IPS DF 6.9 (cell line): ENCODE measurements at regions not wholly inside any gene's neighbourhood (a gene's known extent, or its start where the extent isn't known, plus 50 kb on each side); places are given as distances from the start of the nearest gene placed in this dataset.

Experiments
- DNase-seq: peaks from one replicate; pipeline ENCODE4 v3.0.0-alpha.2; 2013; ENCODE audit warnings: low read depth, low spot score
- H3K27ac ChIP-seq: one replicate; pipeline ENCODE4 v1.5.1; 2013; ENCODE audit warnings: low read length, control low read depth
- H3K27me3 ChIP-seq: 2 replicates; pipeline ENCODE4 v1.6.1; 2013; ENCODE audit warnings: mild to moderate bottlenecking, low read length; ENCODE audit not compliant: control insufficient read depth, insufficient read depth
- H3K36me3 ChIP-seq: 2 replicates; pipeline ENCODE4 v1.6.1; 2013; ENCODE audit warnings: low read length; ENCODE audit not compliant: control insufficient read depth, insufficient read depth
- H3K4me1 ChIP-seq: 2 replicates; pipeline ENCODE4 v1.6.1; 2013; ENCODE audit warnings: low read length; ENCODE audit not compliant: control insufficient read depth, insufficient read depth
- H3K4me3 ChIP-seq: 2 replicates; pipeline ENCODE4 v1.5.1; 2013; ENCODE audit warnings: mild to moderate bottlenecking, low read length
- H3K9me3 ChIP-seq: 2 replicates; pipeline ENCODE4 v1.6.1; 2013; ENCODE audit warnings: low read length, inconsistent platforms; ENCODE audit not compliant: control insufficient read depth, insufficient read depth
- WGBS: extraction: QIAGEN DNeasy Blood & Tissue Kit; methylation state at CpG from one replicate; pipeline ENCODE4 v1.1.7; 2013; ENCODE audit warnings: mixed read lengths, missing lambda C conversion rate; ENCODE audit not compliant: insufficient read length, insufficient coverage; 5-methylcytosine and 5-hydroxymethylcytosine counted together

DNA sequence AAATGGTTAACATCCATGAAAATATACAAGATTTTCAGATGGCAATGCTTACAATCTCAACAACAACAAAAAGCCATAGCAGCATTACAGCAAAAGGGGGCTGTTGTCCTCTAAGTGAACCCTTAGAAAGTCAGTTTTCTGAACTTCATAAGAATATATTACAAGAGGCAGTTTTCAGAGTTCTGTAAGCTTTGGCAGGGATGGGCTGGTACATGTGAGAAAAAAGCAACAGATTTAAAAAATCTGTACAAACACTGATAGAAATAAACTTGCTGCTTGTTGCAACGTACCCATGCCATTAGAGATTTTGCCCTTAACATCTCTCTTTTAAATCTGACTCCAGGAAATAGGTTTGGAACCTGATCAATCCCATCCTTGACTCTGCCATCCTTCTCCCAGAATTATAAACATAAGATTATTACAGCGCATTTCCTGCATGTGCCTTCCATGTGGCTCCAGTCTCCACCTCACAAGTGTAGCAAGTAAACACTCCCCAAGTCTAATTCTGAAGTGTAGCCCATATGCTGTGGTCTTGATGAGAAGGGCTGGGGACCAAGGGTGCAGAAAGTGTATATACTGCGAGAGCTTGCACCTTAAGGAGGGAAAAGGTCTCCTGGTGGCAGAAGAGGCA lies 101.4 kb upstream of the TSPAN2 start:
- H3K9me3 ChIP-seq = no peaks in the 10 kb centered on the region
- H3K27me3 ChIP-seq = no peaks in the 10 kb centered on the region
- H3K36me3 ChIP-seq = no peaks in the 10 kb centered on the region
- DNase-seq = no peak
- no CpG with 5 or more reads among the region's 3 CpGs for WGBS
- no peak overlapping the region for H3K27ac ChIP-seq
- H3K4me3 ChIP-seq = no peak overlapping the region
- no peaks in the 10 kb centered on the region for H3K4me1 ChIP-seq

DNA sequence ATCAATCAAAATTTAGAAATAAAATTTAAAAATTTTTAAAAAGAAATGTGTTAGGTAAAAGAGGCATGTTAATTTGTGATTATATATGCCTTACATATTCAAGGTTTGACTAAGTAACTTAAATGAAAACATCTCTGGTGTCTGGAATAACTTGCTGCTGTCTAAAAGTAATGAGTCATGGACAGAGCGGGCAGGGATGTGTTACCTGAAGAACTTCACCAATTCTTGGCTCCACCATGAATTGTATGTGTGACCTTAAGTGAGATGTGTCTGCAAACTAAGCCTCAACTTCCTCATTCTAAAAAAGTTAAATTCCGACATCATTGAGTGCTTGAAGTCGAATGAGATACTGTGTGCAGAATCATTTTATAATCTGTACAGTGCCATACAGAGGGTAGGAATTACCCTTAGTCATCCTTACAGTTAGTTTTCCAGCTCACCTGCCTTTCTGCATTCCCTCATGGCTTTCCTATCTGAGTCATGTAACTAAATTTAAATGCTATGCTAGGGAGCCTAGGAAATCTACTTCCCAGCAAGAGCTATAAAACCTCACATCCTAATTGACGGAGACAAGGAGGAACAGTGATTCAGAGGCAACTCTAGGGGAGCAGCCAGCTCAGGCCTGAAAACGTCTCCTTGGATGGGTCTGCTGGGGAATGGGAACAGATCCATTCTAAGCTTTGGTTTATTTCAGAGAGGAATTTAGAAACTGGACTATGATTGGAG lies 100.7 kb upstream of the TSPAN2 start:
- H3K4me3 ChIP-seq = no peak overlapping the region
- no peak for DNase-seq
- H3K9me3 ChIP-seq = no peaks in the 10 kb centered on the region
- WGBS = no CpG with 5 or more reads among the region's 5 CpGs
- no peak overlapping the region for H3K27ac ChIP-seq
- H3K27me3 ChIP-seq = no peaks in the 10 kb centered on the region
- H3K36me3 ChIP-seq = no peaks in the 10 kb centered on the region
- H3K4me1 ChIP-seq = no peaks in the 10 kb centered on the region

DNA sequence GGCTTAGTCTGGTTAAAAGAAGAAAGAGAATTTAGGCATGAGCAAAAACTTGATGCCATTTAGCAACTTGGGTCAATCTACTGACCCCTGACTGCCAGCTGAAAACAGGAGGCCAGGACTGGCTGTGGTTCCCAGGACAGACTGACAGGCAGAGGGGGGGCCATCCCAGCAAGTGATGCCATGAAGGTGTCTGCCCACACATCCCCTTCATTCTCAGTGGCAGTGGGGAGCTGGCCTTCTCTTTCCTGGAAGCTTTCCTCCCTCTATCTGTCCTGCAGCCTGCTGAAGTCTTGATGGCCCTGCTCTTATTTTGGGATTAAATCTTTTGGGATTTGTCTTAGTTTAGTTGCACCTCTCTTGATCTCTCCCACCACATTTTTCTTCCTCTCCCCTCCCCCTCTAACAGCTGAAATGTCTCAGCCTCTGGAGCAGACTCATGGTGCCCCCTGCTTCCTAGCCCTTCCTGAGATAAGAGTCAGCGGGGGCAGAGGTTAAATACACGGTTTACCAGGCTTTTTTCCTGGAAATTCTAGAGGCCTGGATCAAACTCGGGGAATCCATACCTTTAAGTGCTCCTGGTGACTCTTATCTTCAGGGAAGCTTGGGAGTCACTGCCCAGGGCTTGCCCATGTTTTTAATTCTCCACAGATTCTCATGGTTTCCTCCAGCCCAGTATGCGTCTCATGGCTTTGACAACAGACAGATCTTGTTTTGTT lies 99.5 kb upstream of the TSPAN2 start:
- Histone ChIP-seq H3K4me3 (no peak overlapping the region), H3K27me3 (no peaks in the 10 kb centered on the region), H3K9me3 (no peaks in the 10 kb centered on the region), H3K4me1 (no peaks in the 10 kb centered on the region), H3K36me3 (no peaks in the 10 kb centered on the region), H3K27ac (no peak overlapping the region)
- no peak for DNase-seq
- WGBS = no CpG with 5 or more reads among the region's 4 CpGs

DNA sequence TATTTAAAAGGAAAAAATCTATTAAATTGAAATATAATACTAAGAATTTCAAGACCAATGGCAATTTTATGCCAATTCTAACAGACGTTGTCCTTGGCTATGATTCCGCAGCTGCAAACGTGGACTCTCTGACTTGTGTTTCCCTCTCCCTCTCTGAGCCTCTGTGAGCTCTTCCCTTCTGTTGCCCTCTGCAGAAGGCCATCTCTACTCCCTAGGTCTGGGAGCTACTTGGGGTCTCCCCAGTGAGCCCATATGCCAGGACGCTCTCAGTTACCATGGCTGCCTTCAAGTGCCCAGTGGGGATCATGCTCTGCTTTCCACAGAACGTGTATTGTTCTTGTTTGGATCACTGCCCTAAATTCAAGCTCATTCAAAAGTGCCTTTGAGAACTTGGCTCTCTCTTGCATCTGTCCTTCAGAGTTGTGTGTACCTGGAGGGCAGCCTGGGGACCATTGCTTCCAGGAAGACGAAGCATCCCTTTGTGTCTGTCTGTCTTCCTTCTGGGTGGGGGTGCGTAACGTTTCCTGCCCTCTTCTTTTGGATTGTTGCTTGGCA lies 97.5 kb upstream of the TSPAN2 start:
- H3K36me3 ChIP-seq = no peaks in the 10 kb centered on the region
- no peaks in the 10 kb centered on the region for H3K4me1 ChIP-seq
- DNase-seq = no peak
- WGBS = no CpG with 5 or more reads among the region's 8 CpGs
- no peak overlapping the region for H3K27ac ChIP-seq
- H3K27me3 ChIP-seq = no peaks in the 10 kb centered on the region
- H3K4me3 ChIP-seq = no peak overlapping the region
- no peaks in the 10 kb centered on the region for H3K9me3 ChIP-seq

DNA sequence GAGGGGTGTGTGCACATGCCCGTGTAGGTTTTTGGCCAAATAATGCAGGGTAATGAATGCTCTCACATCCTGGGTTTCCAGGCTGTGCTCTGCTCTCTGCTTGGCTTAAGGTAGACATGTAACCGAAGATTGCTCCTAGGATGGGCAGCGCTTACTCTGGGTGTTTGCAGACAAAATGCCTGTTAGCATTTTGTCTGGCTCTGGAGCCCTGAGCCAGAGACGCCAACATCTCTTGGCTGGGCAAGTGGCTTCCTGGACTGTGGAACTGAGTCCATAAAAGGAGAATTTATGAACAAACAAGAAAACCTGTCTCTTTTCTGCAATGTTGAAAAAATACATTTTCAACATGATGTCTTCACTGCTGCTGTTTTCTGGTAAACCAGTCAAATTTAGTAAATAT lies 96.0 kb upstream of the TSPAN2 start:
- DNase-seq = no peak
- no CpG with 5 or more reads among the region's 4 CpGs for WGBS
- H3K4me1 ChIP-seq = no peaks in the 10 kb centered on the region
- no peak overlapping the region for H3K4me3 ChIP-seq
- no peaks in the 10 kb centered on the region for H3K9me3 ChIP-seq
- no peak overlapping the region for H3K27ac ChIP-seq
- no peaks in the 10 kb centered on the region for H3K27me3 ChIP-seq
- no peaks in the 10 kb centered on the region for H3K36me3 ChIP-seq

DNA sequence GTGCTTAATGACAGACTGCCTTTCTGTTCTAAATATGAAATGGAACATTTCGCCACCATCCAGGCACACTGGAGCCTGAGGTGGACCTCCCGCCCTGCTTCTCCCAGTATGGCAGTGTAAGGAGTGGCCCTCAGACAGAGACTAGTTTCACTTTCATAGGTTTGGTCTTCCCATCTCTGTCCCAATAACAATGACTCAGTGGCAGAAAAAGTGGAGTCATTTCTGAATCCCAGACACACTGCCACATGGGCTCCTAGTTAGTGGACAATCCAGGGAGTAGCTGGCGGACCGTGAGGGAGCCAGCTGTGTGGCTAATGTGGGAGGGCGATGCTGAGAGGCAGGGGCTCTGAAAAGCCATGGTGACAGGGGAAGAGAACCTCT lies 95.6 kb upstream of the TSPAN2 start:
- DNase-seq = no peak
- H3K36me3 ChIP-seq = no peaks in the 10 kb centered on the region
- no peaks in the 10 kb centered on the region for H3K27me3 ChIP-seq
- no peak overlapping the region for H3K27ac ChIP-seq
- no peak overlapping the region for H3K4me3 ChIP-seq
- no peaks in the 10 kb centered on the region for H3K9me3 ChIP-seq
- no peaks in the 10 kb centered on the region for H3K4me1 ChIP-seq
- no CpG with 5 or more reads among the region's 5 CpGs for WGBS

DNA sequence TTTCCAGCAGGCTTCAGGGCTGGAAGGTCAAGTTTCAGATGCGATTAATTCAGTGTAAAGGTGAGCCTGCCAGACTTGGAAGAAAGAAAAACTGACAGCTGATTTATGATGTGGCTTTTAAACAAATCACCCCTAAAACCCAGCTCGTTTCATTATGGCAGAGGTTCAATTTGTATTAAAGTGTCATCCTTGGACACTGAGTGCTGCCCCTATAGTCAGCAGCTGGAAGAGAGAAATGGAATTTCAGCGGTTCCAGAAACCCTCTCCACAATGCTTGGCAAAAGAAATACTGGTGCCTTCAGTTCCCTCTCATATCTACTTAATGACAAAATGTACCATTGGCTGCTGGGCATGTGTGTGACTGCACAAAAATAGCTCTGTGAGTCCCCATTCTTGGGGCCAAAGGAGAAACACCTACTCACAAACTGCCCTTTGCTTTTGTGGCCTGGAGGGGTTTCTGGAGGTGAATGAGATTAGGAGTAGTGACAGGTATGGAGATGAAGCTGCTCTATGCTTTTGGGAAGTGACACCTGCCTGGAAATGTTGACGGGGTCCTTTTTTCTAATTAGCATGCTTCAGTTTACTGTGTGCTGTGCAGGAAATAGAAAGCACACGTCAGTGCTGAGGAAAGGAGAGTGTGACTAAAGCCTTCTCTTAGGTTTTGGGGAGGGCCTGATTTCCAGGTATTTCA lies 95.1 kb upstream of the TSPAN2 start:
- Histone ChIP-seq H3K4me3 (no peak overlapping the region), H3K36me3 (no peaks in the 10 kb centered on the region), H3K27ac (no peak overlapping the region), H3K27me3 (no peaks in the 10 kb centered on the region), H3K9me3 (no peaks in the 10 kb centered on the region), H3K4me1 (no peaks in the 10 kb centered on the region)
- no CpG with 5 or more reads among the region's 5 CpGs for WGBS
- no peak for DNase-seq

DNA sequence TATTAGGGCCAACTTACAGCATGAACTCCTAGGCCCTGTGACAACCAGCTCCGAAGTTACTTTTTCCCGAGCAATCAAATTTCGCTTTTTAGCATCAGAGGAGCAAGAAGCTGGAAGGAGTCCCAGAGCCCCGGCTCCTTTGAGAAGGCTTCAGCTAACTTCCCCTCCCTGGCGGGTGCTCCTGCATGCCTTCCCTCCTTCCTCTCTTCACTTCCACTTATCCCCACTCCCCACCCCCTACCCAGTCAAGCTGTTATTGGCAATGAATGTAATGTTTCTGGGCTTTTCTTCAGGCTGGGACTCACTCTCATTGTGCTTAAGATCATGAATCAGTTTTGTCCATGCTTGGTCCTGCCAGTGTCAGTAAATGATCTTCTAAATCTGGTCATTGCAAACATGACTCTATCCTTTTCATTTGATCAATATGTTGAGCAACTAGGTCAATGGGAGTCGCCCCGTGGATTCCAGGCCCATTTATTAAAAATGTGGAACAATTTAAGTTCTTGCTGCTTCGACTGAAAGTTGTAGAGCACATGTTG lies 94.5 kb upstream of the TSPAN2 start:
- no peaks in the 10 kb centered on the region for H3K4me1 ChIP-seq
- H3K4me3 ChIP-seq = no peak overlapping the region
- no peaks in the 10 kb centered on the region for H3K36me3 ChIP-seq
- no peak for DNase-seq
- no peaks in the 10 kb centered on the region for H3K27me3 ChIP-seq
- WGBS = no CpG with 5 or more reads among the region's 8 CpGs
- H3K27ac ChIP-seq = no peak overlapping the region
- H3K9me3 ChIP-seq = no peaks in the 10 kb centered on the region

DNA sequence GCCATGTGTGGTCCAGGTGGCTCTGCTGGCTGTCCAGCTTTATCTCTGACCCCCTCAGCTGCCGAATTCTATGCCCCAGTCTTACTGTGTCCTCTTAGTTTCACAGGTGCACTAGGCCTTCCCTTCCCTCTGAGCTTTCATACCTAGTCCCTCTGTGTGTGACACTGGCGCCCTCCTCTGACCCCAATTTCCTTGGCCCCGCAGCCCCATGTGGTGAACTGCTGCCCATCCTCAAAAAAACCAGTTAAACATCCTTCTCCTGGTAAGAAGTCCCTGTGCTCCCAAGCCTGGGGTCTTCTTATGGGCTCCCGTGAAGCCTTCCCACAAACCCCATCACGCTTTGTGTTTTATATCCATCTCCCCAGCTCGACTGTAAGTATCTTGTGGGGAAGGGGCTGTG lies 93.9 kb upstream of the TSPAN2 start:
- DNase-seq = peak; percentile 16
- H3K27ac ChIP-seq = no peak overlapping the region
- no peaks in the 10 kb centered on the region for H3K9me3 ChIP-seq
- no peaks in the 10 kb centered on the region for H3K36me3 ChIP-seq
- H3K27me3 ChIP-seq = no peaks in the 10 kb centered on the region
- H3K4me3 ChIP-seq = no peak overlapping the region
- no peaks in the 10 kb centered on the region for H3K4me1 ChIP-seq
- no CpG with 5 or more reads among the region's 6 CpGs for WGBS
